Left renal cortex interstitium (tissue), 4 donors: ENCODE measurements at regions not wholly inside any gene's neighbourhood (a gene's known extent, or its start where the extent isn't known, plus 50 kb on each side); places are given as distances from the start of the nearest gene placed in this dataset.

Experiments
- DNase-seq, 4 donors: peaks; one replicate each; pipeline ENCODE4 v3.0.0-alpha.2; 2013; ENCODE audit warnings: low read depth in 4 of 4, low spot score in 2 of 4, missing footprints in 1 of 4

DNA sequence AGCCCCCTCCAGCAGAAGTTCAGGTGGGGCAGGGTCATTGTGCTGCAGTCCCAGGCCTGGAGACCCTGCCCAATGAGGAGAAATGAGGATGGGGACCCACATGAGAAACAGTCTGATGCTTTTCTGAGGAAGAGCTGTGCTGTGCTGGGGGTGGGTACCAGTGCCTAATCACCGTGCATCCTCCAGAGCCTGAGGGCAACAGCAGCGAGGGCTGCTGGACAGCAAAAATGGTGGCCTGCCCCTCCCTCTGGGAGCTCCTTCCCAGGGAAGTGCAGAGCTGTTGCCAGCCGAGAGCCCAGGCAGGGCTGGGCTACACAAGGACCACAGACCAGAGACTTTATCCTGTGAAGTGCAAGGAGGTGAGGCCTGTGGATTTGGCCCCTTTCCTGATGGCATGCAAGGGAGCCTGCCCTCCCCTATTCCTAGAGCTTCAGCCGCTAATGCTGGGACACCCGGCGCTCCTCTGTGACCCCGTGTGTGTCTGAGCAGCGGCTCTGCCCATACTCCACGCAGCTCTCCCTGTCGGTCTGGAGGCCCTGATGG is 134.8 kb downstream of the DSEL start:
- no peak for DNase-seq

DNA sequence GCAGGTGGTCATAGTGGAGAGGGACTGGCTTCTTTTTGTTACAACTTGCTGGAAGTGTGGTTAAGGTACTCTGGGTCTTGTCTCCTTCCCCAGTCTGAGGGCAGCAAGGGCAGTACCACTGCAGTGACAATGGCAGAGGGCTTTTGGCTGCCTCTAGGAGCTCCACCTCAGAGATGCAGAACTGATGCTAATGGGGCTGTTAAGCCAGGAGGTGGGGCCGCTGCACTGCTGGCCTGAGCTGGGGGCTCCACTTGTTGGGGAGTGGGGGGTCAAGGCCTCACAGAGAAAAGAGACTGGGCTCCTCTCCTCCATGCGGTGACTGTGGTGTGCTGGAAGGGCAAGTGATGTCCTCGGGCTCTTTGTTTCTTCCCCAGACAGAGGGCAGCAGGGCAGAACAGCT is 135.7 kb downstream of the DSEL start:
- no peak for DNase-seq

DNA sequence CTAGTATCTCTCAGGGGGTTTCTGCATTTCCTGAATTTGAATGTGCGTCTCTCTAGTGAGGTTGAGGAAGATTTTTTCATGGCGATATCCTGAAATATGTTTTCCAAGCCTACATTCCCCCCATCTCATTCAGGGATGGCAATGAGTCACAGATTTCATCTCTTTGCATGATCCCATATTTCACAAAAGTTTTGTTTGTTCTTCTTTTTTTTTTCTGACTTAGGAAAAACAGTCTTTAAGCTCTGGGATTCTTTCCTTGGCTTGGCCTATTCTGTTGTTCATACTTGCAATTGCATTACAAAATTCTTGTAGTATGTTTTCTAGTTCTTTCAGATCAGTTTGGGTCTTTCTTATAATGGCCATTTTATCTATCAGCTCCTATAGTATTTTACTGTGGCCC is 136.5 kb downstream of the DSEL start:
- no peak for DNase-seq

DNA sequence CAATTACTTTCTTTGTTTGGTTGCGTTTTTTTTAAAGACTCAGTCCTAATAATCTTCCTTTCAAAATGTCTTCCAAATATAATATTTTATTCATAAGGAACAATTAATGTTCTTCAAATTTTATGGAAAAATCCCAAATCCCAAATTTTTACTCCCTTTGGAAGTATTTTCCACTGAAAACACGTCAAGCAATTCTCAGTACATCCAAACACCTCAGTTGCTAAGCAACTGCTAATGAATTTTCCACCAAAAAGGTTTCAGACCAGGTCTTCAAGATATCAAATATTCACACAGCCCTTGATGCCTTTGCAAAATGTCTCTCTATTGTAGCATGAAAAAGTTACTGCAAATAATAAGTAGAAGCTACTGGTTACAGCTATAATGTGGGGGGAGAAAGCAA is 140.1 kb downstream of the DSEL start:
- no peak for DNase-seq

DNA sequence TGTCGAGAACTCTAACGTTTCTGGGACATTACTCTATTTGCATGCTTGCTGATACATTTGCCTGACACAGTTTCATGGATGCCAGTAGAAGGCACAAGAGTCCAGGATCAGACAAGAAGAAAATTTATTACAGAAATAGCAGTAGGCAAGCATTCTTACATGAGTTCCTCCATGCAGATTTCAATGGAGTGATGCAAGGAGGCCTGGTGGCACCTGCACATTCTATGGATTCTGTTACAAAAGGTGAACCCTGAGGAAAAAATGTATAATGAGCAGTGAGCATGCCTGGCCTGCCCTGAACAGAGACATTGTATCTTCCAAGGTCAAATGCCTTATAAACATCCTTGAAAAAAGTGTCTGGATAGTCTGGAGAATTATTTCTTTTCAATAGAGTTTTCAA is 142.9 kb downstream of the DSEL start:
- DNase-seq = no peak

DNA sequence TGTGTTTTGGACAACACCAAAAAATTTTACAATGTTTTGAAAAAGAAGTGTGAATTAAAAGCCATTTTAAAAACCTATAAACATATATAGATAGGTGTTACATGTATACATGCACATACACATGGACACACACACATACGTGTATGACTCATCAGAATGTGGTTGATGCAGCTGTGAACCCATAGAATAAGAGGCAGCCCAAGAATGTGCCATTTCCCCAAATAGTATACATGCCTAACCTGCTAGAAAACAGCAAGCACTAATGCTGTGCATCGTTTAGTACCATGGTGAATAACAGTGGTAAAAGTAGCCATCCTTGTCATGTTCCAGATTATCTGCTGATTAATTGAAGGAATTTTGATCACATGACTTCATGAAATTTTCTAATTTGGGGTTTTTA is 149.0 kb downstream of the DSEL start:
- DNase-seq = no peak

DNA sequence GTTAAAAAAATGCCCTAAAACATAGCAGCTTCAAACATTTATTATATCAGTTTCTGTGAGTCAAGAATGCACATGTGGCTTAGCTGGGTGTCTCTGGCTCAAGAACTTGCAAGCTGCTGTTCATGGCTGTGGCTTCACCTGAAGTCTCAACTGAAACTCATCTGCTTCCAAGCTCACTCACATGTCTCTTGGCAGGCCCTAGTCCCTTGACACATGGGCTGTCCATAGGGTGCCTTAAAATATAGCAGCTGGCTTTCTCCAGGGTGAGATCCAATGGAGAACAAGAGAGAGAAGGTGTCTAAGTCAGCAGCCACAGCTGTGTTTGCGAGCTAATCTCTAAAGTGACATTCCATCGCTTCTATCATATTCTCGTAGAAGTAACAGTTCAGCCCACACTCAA is 152.8 kb downstream of the DSEL start:
- no peak for DNase-seq

DNA sequence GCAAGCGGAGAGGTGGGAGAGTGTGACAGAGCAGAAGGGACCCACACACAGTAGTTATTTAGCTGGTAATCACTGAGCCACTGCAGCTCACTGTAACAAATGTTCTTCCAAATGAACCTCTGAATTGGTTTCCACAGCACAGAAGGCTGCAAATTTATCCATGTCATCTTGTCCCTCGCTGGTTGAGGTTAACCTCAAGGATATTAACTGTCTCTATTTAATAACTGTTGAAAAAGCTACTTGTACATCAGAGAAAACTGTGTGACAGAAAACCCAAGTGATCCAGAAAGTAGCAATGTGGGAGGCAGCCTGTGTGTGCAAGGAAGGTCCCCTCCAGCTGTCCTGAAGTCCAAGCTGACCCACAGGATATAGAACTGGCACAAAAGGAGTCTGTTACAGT is 153.6 kb downstream of the DSEL start:
- no peak for DNase-seq

DNA sequence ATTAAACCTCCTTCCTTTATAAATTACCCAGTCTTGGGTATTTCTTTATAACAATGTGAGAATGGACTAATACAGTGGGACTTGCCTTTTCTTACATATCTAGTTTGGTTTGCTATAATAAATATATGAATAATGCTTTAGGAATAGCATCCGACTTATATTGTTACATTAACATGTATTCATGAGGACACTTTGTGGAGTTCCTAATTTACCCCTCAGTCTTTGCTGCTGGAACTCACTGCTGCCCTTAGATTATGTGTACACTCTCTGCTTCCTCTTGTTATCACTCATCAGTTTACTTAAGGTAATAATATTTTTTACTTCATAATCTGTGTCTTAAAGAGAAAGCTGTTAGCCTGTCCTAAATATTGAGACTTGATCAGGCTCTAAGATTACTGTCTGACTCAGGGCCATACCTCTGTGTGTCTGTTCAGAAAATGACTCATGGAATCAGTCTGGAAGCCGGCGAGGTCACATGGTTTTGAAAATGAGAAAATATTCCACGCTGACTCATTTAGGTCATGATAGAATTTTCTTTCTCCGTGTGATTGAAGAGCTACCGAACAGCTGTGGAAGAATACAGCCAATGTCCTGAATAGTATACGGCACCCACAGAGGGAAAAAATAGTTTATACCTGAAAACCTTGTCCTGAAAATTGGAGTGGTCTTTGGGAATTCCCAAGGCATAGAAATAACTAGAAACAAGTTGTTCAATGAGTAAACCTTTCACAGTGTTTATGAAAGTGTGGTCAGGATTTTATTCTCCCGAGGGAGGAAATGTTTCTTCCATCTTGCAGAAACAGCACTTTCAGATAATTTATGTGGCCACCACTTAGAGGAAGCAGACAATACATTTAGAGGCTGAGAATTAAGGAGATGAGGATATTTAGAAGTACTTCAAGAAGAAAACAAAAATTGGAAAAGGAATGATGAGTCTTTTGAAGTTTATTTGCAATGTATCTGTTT is 156.4 kb downstream of the DSEL start:
- DNase-seq = no peak

DNA sequence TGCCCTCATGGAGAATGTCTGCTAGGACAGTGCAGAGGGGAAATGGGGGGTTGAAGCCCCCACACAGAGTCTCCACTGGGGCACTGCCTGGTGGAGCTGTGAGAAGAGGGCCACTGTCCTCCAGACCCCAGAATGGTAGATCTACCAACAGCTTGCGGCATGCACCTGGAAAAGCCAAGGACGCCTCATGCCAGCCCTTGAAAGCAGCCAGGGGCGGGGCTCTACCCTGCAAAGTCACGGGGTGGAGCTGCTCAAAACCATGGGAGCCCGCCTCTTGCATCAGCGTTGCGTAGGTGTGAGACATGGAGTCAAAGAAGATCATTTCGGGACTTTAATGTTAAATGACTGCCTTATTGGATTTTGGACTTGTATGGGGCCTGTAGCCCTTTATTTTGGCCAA is 157.6 kb downstream of the DSEL start:
- no peak for DNase-seq

DNA sequence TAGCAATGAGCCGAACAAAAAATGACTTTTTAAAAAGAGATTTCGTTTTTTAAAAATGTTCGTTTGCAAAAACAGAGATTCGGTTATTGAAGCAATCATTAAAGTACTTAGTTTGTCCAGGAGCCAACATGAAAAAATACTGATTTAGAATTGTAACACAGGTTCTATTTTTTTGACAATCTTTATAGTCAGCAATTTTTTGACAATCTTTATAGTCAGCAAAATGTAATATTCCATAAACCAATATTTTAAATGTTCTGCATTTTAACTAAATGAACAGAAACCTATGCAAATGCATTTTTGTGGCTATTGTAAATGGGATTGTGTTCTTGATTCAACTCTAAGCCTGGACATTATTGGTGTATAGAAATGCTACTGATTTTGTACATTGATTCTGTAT is 161.8 kb downstream of the DSEL start:
- DNase-seq = no peak

DNA sequence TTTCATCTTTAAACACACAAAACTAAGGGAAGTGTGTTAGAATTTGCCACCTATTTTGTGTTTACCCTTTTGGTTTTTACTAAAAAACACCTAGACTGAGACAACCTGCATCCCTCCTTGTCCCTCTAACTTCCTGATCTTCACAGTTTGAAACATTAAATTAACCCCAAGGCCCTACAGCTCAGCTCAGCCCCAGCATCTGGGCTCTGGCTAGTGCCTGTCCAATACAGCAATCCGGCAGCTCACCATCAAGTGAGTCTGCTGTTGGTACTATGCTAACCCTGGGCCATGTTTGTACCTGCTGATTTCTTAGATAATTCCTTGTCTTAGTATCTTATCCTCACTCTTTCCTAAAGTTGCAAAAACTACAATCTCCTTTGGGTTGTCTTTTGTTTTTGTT is 162.4 kb downstream of the DSEL start:
- DNase-seq = no peak

DNA sequence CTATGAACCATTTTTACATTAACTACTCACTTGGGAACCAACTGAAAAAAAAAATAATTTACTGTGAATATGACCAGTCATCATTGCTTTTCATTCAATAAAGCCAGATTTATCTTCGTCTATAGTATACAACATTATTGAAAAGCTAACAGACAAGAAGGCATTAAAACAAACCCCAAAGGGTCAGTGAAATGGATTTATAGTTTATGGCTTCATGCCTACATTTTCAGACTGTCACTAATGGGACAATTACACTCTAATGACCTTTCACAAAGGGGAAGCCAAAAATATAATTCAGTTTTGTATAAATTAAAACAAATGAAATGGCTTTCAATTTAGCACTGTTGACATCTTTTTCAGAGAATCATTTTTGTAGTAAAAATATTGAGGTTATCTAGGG is 169.1 kb downstream of the DSEL start:
- no peak for DNase-seq

DNA sequence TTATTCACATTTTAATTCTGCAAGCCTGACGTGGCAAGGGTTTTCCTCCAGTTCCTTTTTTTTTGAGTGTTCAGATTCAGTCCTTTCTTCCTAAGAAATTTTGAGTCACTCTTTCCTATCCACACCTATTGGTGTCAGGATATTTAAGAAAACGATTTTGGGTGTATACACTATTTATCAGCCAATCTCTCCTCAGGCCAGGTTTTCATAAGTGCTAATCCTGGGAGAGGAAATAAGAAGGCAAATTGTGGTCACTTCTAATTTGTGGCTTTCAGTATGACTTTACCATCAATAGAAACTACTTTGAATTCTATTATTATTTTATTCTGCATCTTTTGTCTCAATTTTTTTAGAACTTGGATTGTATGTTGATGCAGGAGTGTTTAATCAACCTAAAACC is 174.4 kb downstream of the DSEL start:
- DNase-seq = no peak

DNA sequence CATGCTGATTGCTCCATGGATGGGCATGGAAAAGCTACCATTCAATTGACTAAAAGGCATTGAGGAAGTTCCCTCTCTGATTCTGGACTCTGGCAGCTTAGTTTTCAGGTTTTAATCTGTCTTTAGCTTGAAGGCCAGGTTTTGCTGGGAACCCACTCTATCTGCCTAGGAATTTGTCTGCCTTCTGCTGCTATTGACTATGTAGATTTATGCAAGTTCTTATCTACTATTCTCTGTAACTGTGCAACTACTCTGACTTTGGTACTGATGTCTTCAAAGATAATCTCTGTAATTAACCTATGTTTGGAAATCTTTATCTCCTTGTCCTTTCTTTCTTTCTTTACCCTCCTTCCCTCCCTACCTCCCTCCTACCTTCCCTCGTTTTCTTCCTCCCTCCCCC is 178.8 kb downstream of the DSEL start:
- no peak for DNase-seq

DNA sequence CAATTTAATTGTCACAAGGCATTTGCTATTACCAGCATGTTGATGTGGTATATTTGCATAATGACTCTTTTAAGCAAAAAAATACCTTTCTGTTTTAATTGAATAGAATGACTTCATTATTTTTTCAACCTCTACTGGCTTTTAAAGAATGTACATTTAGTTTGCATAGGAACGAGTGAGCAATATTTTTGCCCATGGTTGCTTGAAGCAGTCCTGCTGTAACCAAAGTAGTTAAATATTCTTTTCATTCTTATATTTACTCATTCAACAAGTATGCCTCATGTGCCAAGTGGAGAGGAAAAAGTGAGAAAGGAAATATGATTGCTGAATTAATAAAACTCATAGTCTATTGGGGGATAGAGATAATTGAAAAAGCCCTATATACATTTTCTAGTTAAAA is 184.7 kb downstream of the DSEL start:
- no peak for DNase-seq

DNA sequence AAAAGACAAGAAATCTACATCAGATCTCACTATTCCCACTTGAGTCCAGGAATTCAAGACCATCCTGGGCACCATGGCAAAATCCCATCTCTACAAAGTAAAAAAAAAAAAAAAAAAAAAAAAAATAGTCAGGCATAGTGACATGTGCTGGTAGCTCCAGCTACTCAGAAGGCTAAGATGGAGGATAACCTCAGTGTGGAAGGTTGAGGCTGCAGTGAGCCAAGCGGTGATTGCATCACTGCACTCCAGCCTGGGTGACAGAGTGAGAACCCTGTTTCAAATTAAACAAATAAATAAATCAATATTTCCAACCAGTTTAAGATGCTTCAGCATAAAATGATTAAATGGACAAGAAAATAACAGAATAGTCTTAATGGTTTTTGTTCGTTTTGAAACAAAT is 197.4 kb downstream of the DSEL start:
- no peak for DNase-seq

DNA sequence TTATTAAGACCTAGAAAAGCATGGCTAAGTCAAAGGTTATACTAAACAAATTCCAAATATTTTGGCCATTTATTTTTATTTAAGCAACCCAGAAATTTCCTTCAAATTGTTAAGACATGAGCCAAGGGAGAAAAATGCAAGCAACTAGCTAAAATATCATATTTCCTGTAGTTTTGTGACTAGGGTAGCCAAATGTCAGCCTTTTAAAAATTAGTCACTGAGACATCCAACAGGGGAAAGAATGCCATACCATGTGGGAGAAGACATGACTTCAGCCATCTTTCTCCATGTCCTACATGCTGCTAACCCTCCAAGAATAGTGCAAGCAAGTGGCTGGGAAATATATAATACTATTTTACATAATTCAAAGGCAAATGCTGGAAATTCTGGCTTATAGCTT is 197.9 kb downstream of the DSEL start:
- no peak for DNase-seq

DNA sequence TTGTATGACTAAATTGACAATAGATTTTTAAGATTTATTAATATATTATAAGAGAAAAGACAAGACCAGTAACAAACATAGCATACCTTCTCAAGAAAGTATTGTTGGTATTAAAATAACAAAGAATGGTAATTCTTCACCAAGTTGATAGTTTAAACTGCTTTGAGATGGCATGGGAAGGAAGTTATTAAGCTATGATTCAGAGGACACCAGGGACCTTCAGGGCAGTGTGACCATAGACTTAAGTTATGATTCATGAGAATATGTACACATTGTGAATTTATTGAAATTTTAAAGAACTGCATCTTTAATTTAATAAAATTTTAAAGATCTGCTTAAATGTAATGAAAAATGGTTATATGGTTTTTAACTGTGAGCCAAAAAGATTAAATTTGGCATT is 205.7 kb downstream of the DSEL start:
- DNase-seq = no peak

DNA sequence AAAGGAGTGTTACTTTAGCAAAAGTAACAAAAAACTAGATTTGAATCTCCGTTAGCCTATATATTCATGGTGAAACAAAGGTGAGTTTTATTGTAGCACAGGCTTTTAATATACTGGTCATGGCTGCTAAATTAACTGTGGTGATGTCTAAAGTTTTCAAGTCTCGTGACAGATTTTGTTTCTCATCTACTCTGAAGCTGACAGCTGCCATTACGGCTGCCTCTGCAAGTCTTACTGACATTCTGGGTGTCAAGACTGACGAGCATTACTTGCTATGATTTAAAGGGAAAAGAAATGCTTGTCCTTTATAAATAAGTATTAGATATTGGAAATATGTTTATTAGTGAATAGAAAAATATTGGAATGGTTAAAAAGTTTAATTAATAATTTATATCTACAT is 207.7 kb downstream of the DSEL start:
- no peak for DNase-seq

DNA sequence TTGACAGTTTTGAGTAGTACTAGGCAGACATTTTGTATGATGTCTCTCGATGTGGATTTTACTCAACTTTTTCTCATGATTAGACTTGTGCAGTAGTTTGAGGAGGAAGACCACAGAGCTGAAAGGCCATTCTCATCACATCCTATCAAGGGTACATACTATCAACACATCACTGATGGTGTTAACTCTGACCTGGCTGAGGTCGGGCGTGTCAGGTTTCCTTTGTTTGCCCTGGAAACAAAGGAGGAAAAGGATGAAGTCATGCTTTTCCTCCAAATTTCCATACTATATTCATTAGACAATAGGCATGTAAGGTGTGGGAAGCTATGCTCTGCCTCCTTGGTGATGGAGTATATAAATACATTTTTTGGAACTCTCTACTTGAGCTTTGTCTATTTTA is 211.1 kb downstream of the DSEL start:
- no peak for DNase-seq

DNA sequence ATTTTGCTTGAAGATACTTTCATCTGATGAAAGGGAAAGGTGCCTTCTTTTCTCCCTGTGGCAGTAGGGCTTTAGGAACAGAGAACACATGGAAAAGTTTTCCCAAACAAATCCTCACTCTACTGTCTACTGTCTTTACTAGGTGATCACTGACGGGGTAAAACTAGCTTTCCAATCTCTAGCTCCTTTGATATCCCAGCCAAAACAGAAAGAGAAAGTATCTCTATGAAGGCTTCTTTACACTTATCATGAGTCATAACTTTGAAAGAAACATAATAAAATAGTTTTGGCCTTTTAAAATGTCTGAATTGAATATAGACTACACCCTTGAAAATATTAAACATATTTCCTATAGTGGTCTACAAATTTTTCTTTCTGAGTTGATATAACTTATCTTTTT is 214.5 kb downstream of the DSEL start:
- no peak for DNase-seq

DNA sequence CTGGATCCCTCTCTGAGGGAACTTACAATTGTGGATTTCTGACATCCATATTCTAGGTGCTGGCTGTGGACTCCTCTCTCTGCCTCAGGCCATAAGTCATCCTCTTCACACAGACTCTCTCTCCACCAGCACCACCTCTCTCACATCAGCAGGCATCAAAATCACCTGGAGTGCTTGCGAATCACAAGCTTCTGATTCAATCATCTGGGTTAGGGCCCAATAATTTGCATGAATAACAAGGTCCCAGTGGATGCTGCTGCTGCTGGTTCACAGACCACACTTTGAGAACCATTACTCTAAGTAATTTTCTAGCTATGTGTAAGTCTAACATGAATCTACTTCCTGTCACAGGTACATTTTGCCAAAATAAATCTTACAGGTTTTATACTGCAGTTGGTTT is 214.9 kb downstream of the DSEL start:
- DNase-seq = no peak
